Right lobe of liver (tissue), 4 donors: ENCODE measurements at regions not wholly inside any gene's neighbourhood (a gene's known extent, or its start where the extent isn't known, plus 50 kb on each side); places are given as distances from the start of the nearest gene placed in this dataset.

ENCODE experiments used
- CTCF ChIP-seq, 4 donors: fragments of 200-600 bp in 3 of 4; fragments of 450-650 bp in 1 of 4; IDR thresholded peaks; one replicate each; pipeline versions ENCODE4 v1.5.1 to v1.8.0; 2016 to 2022; ENCODE audit warnings: antibody characterized with exemption in 4 of 4, mild to moderate bottlenecking in 2 of 4
- POLR2A ChIP-seq: fragments of 450-650 bp; IDR thresholded peaks from one replicate; pipeline ENCODE4 v1.6.1; 2017; ENCODE audit warnings: antibody characterized with exemption, mild to moderate bottlenecking
- donor health status: DM: no; HTN: no; CAD: no.
- donor health status: DM: no; HTN: no; CAD: no.
- donor health status: DM: no; HTN: yes; CAD: no.

DNA sequence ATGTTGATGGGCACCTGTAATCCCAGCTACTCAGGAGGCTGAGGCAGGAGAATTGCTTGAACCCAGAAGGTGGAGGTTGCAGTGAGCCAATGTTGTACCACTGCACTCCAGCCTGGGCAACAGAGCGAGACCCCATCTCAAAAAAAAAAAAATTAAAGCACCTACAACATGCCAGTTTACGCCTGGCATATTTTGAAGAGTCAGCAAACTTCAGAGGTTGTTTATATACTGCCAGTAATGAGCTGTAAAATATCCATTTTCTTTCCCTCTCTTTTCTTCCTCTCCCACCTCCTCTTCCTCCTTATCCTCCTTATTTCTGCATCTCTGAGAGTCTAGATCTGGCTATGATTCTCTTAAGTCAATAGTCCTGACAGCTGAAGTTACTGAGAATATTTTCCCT, 556.5 kb upstream of the LARGE1 start:
- TF ChIP-seq POLR2A (no peak), CTCF (IDR thresholded peaks at IDR 0.05) (no peak)
